ENCODE measurements at regions not wholly inside any gene's neighbourhood (a gene's known extent, or its start where the extent isn't known, plus 50 kb on each side); places are given as distances from the start of the nearest gene placed in this dataset.

DNA sequence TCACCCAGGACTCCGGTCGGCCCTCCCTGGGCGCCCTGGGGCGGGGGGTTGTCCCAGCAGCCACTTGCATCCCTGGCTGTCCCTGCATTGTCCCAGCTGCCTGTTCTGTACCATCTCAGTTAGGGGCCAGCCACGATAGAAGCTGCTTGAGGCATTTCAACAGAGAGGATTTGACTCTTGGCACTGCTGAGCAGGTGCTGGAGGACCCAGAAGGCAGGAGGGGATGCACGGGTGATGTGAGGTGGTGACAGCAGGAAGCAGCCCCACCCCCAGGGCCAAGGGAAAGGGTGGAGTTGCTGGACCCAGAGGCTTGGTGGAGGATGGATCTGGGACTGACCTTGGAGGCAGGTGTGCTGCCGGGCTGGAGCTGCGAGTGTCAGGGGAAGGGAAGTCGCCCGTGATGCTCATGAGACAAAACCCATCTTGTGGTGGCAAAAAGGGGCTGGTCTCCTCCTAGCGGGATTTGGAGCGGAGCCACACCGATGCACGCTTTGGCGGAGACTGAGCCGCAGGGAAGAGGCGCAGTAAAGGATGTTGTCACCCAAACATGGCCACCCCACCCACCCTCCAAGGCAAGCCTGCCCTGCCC, 188.0 kb upstream of the GSE1 start:
- H3K9me3 ChIP-seq (replicated peaks in 1 of 3) = no peaks in the 10 kb centered on the region
- no peak for DNase-seq
- no peaks in the 10 kb centered on the region for H3K27me3 ChIP-seq
- 65 to 86% (median 72%) methylated on average over 11 to 17 of the region's 17 CpGs for WGBS, 4 donors
- intact Hi-C loops (cut with DNase I) = no loop called here
- H3K36me3 ChIP-seq (replicated peaks in 1 of 2) = no peaks in the 10 kb centered on the region
- no peak overlapping the region for H3K27ac ChIP-seq
- no peaks in the 10 kb centered on the region for H3K4me1 ChIP-seq (replicated peaks in 1 of 2)
- TF ChIP-seq, protein P1, sequence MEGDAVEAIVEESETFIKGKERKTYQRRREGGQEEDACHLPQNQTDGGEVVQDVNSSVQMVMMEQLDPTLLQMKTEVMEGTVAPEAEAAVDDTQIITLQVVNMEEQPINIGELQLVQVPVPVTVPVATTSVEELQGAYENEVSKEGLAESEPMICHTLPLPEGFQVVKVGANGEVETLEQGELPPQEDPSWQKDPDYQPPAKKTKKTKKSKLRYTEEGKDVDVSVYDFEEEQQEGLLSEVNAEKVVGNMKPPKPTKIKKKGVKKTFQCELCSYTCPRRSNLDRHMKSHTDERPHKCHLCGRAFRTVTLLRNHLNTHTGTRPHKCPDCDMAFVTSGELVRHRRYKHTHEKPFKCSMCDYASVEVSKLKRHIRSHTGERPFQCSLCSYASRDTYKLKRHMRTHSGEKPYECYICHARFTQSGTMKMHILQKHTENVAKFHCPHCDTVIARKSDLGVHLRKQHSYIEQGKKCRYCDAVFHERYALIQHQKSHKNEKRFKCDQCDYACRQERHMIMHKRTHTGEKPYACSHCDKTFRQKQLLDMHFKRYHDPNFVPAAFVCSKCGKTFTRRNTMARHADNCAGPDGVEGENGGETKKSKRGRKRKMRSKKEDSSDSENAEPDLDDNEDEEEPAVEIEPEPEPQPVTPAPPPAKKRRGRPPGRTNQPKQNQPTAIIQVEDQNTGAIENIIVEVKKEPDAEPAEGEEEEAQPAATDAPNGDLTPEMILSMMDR (IDR thresholded peaks at IDR 0.05) = no peak
- no peak overlapping the region for H3K4me3 ChIP-seq

DNA sequence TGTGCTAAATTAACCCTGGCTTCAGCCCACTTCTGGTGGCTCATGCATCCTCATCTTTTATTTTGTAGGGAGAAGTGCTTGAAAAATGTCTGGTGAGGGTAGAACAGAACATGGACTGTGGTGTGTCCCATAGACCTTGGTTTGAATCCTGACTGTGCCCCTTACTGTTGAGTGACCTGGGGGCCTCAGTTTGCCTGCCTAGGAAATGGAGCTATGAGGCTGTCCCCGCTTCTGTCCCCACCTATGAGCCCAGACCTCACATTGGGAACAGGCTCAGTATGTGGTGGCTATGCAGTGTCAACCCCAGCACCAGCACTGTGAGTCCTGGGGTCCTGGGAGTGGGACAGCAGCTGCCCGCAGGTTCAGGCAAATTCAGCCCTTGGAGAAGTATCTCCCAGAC, 186.3 kb upstream of the GSE1 start:
- no peaks in the 10 kb centered on the region for H3K36me3 ChIP-seq (replicated peaks in 1 of 2)
- H3K27ac ChIP-seq = no peak overlapping the region
- no peak overlapping the region for H3K4me3 ChIP-seq
- H3K4me1 ChIP-seq (replicated peaks in 1 of 2) = no peaks in the 10 kb centered on the region
- no peaks in the 10 kb centered on the region for H3K27me3 ChIP-seq
- DNase-seq = no peak
- TF ChIP-seq, protein P1 (IDR thresholded peaks at IDR 0.05) = no peak
- TF ChIP-seq POLR2A (IDR thresholded peaks at IDR 0.05) = no peak
- intact Hi-C loops (cut with DNase I) = no loop called here
- 94 to 100% (median 97%) methylated on average over 2 of the region's 2 CpGs for WGBS, 4 donors
- H3K9me3 ChIP-seq (replicated peaks in 1 of 3) = no peaks in the 10 kb centered on the region

GRCh38 chr16:85428168-85428898, 184.8 kb upstream of the GSE1 start:
- no peak overlapping the region for H3K27ac ChIP-seq
- H3K4me3 ChIP-seq = no peak overlapping the region
- intact Hi-C loops (cut with DNase I) = no loop called here
- TF ChIP-seq POLR2A (IDR thresholded peaks at IDR 0.05) = no peak
- TF ChIP-seq, protein P1 (IDR thresholded peaks at IDR 0.05) = peak; percentile 15 to 50 (median 35)
- WGBS, 4 donors = 60 to 70% (median 67%) methylated on average over 12 to 17 of the region's 17 CpGs
- no peaks in the 10 kb centered on the region for H3K36me3 ChIP-seq (replicated peaks in 1 of 2)
- no peaks in the 10 kb centered on the region for H3K9me3 ChIP-seq (replicated peaks in 1 of 3)
- peak in 2 of 7 donors; percentile 38 to 43 for DNase-seq
- H3K4me1 ChIP-seq (replicated peaks in 1 of 2) = no peaks in the 10 kb centered on the region
- no peaks in the 10 kb centered on the region for H3K27me3 ChIP-seq

- WGBS, 4 donors = 90 to 94% (median 91%) methylated on average over 6 to 25 of the region's 25 CpGs
- intact Hi-C loops (cut with DNase I) = no loop called here
- Histone ChIP-seq H3K4me1 (replicated peaks in 1 of 2) (no peaks in the 10 kb centered on the region), H3K27ac (no peak overlapping the region), H3K27me3 (no peaks in the 10 kb centered on the region), H3K36me3 (replicated peaks in 1 of 2) (no peaks in the 10 kb centered on the region), H3K9me3 (replicated peaks in 1 of 3) (no peaks in the 10 kb centered on the region), H3K4me3 (no peak overlapping the region)
- TF ChIP-seq POLR2A (IDR thresholded peaks at IDR 0.05) = no peak
- TF ChIP-seq, protein P1 (IDR thresholded peaks at IDR 0.05) = no peak
- DNase-seq = peak in 1 of 7 donors; percentile 6
Observed at GRCh38 chr16:85428899-85429775, 184.0 kb upstream of the GSE1 start.
